HG03575 (cell line): ENCODE measurements at regions not wholly inside any gene's neighbourhood (a gene's known extent, or its start where the extent isn't known, plus 50 kb on each side); places are given as distances from the start of the nearest gene placed in this dataset.
A peak's percentile ranks its signal among the peaks of the same experiment; 100 is the strongest.

ENCODE experiments used
- ATAC-seq: cut with Tn5 transposase; IDR thresholded peaks from one replicate; pipeline ENCODE4 v1.9.1; 2021; ENCODE audit not compliant: unreplicated experiment, insufficient number of reproducible peaks, low FRiP score; ENCODE audit errors: extremely low read depth

DNA sequence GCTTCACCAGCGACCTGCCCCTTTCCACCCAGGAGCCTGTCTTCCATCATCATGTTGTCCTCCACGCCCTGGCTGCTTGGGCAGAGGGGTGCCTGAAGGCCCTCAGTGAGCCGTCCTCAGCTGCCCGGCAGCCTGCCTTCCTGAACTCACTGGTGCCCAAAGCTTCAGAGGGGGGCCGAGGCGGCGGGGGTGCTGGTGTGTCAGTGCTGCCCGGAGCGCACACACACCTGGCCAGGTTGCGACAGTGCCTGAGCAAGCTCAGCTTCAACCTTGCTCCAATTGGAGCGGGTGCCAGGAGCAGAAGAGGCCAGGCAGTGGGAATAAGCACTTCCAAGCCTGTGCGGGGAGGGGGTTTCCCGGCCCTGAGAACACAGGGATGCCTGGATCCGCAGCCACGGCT, 566.3 kb downstream of the INHBA start:
- ATAC-seq = no peak

DNA sequence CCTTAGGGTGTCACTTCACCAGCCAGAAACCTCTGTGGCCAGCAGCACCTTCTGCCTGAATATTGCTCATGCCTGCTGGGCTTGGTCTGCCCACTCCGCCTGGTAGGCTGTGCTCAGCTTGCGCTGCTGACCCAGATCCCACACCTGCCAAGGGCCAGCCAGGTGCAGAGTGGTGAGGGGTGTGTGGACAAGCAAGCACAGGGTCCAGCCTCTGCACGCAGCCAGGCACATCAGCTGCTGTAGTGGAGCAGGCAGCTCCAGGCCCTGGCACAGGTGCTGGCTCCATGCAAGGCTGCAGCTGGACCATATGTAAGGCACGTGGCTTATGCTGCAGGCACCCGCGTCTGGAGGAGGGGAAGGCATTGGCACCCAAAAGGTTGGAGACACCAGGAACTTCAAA, 567.4 kb downstream of the INHBA start:
- ATAC-seq = no peak

DNA sequence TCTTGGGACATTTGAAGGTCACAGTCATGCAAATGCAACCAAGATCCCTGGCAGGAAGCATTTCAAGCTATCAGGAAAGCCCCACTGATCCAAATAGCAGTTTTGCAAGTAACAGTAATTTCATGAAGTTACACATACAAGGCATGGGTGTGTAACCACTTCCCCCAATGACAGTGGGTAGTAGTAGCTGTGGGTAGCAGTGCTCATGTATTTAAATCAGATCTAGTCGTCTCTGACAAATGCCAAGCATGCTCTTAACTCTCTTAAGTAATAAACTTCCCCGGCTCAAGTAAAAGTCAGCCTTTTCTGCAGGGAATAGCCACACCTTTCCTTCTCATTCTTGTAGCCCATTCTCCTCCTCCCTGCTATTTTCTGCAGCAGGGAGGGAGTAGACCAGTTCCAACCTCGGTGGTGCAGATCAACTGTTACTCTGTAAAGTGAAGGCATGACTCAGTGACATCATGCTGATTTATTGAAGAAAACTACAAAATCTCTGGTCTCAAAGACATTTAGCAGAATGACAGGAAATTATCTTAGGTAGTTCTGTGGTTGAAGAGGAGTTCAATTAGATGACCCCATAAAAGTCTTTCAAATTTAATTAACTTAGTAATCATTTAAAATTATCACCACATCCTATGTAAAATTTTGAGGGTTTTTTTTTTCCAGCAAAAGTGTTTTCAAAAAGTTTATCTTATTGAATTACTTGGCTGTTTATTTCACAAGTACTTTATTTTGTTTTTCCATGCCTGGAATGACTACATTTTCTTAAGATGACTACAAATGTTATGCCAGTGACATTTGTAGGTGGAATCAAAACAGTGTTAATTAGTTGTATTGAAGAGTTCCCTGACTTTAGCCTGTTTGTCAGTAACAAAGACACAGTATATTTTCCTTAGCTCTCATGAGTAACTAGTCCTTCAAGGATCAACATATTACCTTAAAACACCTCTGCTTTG, 568.3 kb downstream of the INHBA start:
- peak; percentile 91 for ATAC-seq

DNA sequence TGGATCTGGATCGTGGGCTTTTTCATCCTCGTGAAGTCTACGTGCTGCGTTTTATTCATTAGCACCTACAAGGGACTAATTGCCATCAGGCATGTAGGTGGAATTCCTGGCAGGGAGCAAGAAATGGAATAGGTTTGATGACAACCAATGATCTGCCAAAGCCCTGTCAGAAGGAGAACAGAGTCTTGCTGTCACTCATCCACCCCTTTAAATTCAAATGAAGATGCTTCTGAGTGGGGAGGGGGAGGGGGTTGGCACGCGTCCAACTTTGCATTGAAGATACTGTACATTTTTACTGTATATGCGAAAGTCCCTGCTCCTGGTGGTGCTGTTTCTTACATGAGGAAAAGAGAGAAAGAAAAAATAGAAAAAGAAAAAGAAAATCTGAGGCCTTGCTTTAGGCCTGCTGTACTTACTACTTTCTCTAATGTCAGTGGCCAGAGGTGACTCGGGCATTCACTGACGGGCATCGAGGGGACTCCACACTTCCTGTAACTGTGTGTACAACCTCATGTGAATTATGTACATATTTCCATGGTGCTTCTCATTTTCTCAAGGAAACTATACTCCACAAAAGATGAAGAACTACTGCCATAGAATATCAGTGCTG, 569.1 kb downstream of the INHBA start:
- ATAC-seq = peak; percentile 12

DNA sequence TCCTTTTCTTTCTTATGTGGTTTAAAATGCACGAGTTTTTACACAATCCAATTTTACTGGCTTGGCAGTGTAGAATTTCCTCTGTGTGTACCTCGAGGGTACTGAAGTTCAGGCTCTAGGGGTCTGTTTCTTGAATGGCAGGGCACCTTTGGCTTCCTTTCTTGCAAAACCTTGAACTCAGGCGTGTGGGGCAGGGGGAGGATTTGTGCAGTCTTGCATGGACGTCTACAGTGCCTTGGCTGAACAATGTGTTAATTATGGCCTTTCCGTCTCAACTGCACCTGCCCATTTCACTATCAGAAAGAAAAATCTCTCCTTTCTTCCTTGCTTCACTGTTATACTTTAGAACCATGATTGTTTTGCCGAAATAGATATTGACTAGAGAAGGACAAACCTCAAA, 570.9 kb downstream of the INHBA start:
- no peak for ATAC-seq

DNA sequence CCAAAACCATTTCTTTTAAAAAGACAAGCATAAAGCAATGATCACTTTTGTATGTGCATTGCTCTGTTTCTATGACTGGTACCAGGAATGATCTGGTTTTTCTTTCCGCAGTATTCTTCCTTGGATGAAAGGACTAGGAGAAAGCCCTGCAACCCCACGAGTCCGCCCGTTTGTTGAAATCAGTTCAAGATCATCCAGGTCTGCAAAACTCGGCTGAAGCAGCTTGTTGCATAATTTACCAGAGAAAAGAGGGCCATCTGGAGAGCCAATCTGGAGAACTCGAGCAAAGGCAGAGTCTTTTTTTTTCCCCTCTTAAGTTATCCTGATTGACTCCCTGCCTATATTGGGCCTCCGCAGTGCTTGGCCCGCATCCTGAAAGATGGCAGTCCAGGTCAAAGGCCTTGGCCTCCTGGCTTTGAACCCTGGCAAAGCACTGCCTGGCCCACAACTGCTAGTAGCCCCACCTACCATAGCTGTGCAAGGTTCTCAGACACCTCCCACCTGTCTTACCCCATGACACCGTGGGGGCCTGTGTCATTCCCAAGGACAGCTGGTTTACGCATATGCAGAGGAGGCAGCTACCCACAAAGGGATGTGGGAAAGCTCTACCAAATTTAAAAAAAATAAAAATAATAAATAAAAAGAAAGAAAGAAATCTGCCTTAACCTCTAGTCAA, 572.2 kb downstream of the INHBA start:
- no peak for ATAC-seq

DNA sequence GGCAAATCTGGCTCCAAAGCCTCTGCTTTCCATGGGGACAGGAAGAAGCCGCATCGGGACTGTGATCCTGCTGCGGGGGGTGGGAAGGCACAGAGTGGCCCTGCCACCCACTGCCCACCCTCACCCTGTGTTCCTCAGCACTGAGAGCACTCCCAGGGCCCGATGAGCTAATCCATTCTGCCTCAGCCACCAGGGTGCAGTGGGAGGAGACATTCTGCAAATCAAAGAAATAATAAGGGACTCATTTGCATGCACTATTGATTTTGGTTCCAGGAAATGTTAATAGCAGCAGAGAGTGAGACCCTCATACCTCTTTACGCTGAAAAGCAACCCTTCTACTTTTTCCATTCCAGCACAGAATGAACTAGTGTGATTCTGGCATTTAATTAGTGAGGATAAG, 572.8 kb downstream of the INHBA start:
- no peak for ATAC-seq

DNA sequence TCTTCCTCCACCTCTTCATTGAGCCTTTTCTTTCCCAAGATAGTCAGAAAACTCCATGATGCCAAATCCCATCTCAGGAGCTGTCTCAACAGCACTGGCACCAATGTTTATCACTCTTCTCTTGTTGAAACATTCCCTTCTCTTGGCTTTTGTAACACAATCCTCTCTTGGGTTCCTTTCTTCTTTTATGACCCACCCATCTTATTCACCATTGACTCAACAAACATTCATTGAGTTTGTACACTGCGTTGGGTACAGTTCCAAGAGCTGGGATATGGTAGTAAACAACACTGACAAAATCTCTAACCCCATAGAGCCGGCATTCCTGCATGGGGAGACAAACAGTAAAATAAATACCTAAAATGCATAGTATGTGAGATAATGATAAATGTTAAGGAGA, 577.5 kb downstream of the INHBA start:
- ATAC-seq = no peak

DNA sequence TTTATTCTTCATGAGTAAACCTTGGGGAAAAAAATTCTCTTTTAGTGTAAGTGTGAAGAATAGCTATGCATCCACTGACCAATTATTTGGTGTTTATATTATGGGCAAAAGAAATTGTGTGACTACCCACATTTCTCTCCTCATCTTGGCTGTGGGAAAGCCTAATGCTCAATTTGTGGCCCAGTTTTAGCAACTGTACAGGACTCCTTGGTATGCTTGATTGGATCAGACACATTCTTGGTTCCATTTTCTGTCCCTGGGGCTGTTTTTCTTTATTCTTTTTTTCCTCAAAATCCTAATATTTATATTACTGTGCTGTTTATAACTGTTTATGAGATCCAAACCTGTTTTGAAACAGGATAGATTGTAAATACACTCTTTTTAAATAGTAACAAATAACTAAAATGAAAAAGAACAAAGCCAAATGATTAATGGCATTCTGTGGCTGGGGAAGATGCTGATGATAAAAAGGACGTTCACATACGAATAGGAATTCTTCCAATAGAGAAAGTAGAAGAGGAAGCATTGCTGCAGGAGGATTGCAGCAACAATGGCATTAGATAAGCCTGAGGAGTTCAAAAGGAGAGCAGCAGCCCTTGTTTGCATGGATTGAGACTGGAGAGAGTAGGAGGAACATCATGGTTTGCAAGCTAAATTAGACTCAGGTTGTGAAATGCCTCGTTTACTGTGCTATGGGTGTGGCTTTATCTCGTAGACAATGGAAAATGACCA, 580.5 kb downstream of the INHBA start:
- no peak for ATAC-seq

DNA sequence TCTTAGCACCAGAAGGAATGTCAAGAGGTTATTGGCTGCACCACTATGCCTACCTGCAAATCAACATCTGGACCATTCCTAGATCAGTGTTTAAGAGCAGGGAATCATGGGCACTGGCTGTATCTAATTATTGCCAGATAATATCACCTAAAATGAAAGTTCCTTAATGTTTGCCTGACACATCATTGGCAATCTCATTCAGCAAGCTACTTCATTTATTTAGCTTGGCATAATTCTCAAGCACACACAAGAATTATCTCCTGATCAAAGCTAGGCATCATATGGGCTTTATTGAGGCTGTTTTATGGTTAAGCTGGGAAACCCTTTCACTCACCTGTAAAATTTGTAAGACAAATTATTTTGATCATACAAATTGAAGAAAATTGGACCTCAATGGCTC, 581.7 kb downstream of the INHBA start:
- no peak for ATAC-seq

DNA sequence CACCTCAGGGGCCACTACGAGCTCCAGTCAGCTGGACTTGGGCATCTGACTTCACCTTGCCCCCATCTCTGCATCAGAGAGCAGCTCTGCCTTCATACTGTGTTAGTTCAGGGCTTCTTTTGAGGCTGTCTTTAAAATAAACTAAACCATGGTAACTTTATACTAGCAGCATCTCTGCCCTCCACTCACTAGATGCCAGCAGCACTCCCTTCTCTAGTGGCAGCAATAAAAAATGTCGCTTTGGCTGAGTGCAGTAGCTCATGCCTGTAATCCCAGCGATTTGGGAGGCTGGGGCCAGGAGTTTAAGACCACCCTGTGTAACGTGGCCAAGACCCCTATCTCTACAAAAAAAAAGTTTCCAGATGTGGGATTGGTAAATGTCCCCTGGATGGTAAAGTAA, 584.4 kb downstream of the INHBA start:
- ATAC-seq = no peak

DNA sequence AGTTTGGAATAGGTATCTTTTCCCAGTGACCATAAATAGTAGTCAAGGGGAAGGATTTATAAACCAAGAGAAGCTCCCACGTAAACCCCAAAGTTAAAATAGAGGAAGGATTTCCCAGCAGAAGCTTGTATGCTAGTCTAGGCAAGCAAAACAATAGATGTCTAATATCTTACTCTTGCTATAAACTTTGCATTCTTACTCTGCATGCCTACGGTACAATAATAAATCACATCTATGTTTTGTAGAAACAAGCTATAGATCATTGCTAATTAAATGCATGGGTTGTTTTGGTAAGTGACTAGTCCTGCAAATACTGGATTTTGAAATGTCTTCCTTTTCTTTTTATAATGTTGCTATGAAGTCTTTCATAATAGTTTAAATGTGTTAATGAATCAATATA, 585.5 kb downstream of the INHBA start:
- no peak for ATAC-seq

DNA sequence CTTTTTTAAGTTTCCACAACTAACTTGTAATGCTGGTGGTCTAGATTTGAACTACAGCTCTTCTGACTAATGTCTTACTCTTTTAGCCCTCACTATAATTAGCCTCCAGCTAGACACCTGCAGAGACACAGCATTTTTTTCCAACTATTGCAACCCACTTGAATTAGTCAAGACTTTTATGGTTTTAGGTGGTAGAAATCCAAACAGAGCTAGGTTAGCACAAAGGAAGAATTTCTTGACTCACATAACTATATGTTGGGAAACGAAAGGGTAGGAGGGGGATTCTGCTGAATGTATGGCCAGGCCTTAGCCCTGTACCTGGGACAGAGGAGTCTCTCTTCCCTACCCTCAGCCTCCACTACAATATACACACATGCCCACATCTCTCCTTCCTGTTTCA, 586.1 kb downstream of the INHBA start:
- no peak for ATAC-seq

DNA sequence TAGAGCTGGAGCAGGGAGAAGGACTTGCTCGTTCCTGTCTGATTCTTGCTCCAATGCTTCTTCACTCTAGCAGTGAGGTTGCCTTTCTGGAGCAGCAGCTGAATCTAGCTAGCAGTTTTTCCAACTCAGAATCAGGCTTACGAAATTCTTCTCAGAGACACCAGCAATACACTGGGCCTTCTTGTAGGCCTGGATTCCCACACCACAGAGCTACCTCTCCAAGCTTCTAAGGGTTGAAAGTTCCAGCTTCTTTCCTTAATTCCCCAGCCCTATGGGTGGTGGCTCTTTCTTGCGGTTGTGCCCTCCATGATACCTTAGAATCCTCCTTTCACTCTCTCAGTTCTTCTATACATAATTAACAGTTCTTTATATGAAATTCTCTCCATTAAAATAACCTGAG, 586.6 kb downstream of the INHBA start:
- ATAC-seq = no peak

DNA sequence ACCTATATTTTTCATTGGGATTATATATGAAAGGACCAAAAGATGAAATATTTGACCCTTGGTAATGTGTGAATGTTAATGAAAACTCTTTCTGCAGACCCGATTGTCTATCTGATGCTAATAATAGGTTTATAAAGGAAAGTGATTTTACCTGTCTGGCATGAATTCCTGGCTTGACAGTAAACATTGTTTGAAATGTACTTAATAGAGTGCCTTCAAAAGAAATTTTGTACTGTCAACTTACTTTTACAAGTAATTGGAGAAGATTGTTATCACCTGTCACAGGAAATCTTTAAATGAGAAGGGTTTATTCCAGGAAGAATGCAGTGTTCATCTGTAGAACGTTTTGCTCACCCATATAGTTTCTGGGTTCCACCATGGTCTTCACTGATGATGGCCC, 588.2 kb downstream of the INHBA start:
- no peak for ATAC-seq

DNA sequence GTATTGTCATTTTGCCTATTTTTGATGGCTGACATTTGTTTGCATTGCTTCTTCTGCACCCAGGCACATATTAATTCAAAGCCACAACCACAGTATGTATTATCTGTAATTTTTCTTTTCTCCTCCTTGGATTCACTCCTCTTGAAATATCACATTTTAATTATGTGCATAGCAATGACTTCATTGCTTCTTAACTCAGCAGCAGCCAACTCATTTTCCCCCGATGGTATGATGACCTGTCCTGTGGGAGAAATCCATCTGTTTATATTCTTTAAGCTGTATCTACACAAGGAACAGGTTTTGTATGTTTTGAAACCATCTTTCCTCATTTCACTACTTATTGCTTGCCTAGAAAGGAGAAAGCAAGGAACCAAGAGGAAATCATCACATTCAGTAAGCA, 588.8 kb downstream of the INHBA start:
- no peak for ATAC-seq

DNA sequence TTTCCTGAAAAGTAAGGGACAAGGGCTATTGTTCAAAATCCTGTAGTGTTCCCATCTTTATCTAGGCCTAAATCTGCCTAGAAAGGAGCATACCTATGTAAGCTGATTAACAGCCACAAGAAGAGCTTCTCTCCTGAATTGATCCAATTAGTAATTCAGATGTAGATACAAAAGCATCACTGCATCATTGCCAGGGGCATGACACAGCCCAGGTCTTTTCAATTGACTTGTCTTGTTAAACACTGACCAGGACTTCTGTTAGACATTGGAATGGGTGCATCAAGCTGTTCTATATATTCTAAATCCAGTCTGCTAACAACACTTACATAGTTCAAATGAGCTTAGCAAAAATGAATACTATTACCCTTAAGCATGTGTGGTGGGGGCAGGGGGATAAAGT, 589.2 kb downstream of the INHBA start:
- ATAC-seq = no peak

DNA sequence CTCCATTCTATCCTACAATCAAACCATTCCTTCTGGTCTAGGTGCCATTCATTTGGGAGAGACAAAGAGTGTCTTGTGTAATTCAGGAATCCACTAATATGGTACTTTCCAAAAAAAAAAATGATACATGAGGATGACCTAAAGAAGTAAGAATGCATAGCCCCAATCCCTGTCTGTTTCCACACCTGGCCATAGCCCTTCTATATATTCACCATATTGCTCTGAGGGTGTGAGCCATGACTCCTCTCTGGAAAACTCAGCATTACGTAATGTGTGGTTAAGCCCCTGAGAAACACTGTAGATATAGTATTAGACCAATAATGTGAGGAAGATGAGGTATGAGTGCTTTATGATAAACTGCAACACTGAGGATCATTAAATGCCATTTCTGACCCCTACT, 592.7 kb downstream of the INHBA start:
- no peak for ATAC-seq

DNA sequence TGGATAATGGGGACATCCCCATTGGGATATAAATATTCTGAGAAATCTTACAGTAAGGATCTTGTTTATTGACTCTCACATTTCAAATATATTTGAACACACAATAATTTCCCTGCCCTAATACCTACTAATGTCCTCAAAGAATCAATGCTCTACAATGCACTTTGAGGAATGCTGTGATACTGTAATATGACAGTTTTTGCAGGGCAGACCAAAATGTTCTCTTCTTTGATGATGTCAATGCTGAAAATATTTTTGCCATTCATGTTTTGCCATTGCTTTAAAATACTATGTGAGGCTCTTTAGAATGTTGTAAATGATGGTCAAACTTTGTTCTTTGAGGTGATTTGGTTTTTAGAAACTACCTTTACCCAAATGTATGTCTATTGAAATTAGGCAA, 594.1 kb downstream of the INHBA start:
- no peak for ATAC-seq
